MV-4-11 (cell line): ENCODE measurements at regions not wholly inside any gene's neighbourhood (a gene's known extent, or its start where the extent isn't known, plus 50 kb on each side); places are given as distances from the start of the nearest gene placed in this dataset.
A peak's percentile ranks its signal among the peaks of the same experiment; 100 is the strongest.
"Not testable (repeated sequence)": the region's sequence is repeated elsewhere in the genome, so short reads cannot be mapped to it uniquely, and the experiment has no call there.

Experiments used
- DNase-seq: peaks from one replicate; lab custom pipeline; 2025; lab: John Stamatoyannopoulos, UW

- no peak for DNase-seq
These were observed 74.2 kb downstream of the APOBEC1 start for GRCh38 chr12:7591531-7591930.

- not testable (repeated sequence) for DNase-seq
These were observed 75.6 kb downstream of the APOBEC1 start for GRCh38 chr12:7590085-7590484.

- peak; percentile 90 for DNase-seq
These were observed 76.9 kb downstream of the APOBEC1 start for GRCh38 chr12:7588742-7589329.

GRCh38 chr12:7584137-7584536 lies 80.6 kb upstream of the CD163 start:
- not testable (repeated sequence) for DNase-seq

GRCh38 chr12:7583471-7583870 lies 79.9 kb upstream of the CD163 start:
- DNase-seq = no peak

- DNase-seq = no peak
These were observed 79.2 kb upstream of the CD163 start for GRCh38 chr12:7582796-7583195.

GRCh38 chr12:7581625-7582024 lies 78.0 kb upstream of the CD163 start:
- peak; percentile 3 for DNase-seq

GRCh38 chr12:7581046-7581445 lies 77.5 kb upstream of the CD163 start:
- DNase-seq = no peak

GRCh38 chr12:7571257-7571656 lies 67.7 kb upstream of the CD163 start:
- peak; percentile 36 for DNase-seq

- peak; percentile 86 for DNase-seq
These were observed 53.6 kb upstream of the CD163 start for GRCh38 chr12:7557227-7557626.

GRCh38 chr12:7555752-7556151 lies 52.2 kb upstream of the CD163 start:
- DNase-seq = peak; percentile 74

- not testable (repeated sequence) for DNase-seq
These were observed 51.3 kb upstream of the CD163 start for GRCh38 chr12:7554831-7555230.
